HCT116 (cell line): ENCODE measurements at regions not wholly inside any gene's neighbourhood (a gene's known extent, or its start where the extent isn't known, plus 50 kb on each side); places are given as distances from the start of the nearest gene placed in this dataset.

ENCODE experiments used
- FOSL1 ChIP-seq: IDR thresholded peaks from 2 replicates; pipeline ENCODE4 v1.6.1; 2012; ENCODE audit warnings: low read depth
- TF ChIP-seq, protein P1 (sequence below), 3 experiments: fragments of 200-600 bp in 1 of 3; sonication (generic) in 1 of 3; IDR thresholded peaks in 2 of 3; conservative IDR thresholded peaks in 1 of 3; 2 replicates each; pipeline ENCODE4 v1.5.1; 2012 to 2017; ENCODE audit warnings: low read depth in 2 of 3, low read length in 2 of 3, antibody characterized with exemption in 1 of 3, borderline replicate concordance in 1 of 3, control low read depth in 1 of 3, mild to moderate bottlenecking in 1 of 3, mixed read lengths in 1 of 3, mixed run types in 1 of 3, moderate library complexity in 1 of 3; ENCODE audit not compliant: insufficient read depth in 1 of 3

DNA sequence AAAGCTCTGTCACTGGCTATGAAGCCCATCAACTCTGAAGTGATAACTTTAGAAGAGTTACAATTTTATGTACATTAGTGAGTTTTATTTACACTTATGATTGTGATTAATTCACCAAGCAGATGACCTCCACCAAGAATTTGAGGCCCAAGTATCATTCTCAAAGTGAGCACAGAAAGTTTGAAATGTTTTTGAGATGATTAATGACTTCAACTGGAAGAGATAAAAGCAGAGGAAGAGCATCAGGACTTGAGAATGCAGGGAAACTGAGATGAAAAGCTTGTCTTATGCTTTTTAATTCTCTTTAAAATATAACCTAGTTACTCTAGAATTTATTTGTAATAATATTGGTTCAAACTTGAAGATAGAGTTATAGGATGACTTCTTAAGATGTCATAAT, 112.8 kb upstream of the H2AZ1 start:
- TF ChIP-seq, protein P1, sequence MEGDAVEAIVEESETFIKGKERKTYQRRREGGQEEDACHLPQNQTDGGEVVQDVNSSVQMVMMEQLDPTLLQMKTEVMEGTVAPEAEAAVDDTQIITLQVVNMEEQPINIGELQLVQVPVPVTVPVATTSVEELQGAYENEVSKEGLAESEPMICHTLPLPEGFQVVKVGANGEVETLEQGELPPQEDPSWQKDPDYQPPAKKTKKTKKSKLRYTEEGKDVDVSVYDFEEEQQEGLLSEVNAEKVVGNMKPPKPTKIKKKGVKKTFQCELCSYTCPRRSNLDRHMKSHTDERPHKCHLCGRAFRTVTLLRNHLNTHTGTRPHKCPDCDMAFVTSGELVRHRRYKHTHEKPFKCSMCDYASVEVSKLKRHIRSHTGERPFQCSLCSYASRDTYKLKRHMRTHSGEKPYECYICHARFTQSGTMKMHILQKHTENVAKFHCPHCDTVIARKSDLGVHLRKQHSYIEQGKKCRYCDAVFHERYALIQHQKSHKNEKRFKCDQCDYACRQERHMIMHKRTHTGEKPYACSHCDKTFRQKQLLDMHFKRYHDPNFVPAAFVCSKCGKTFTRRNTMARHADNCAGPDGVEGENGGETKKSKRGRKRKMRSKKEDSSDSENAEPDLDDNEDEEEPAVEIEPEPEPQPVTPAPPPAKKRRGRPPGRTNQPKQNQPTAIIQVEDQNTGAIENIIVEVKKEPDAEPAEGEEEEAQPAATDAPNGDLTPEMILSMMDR (IDR thresholded peaks at IDR 0.05 in 2 of 3, conservative IDR thresholded peaks at IDR 0.05 in 1 of 3; ENCODE audit: borderline replicate concordance in 1 of 3, insufficient read depth in 1 of 3, low read depth in 2 of 3, low read length in 2 of 3) = no peak
- no peak for TF ChIP-seq FOSL1
